Esophagus squamous epithelium (tissue), 5 donors: ENCODE measurements at regions not wholly inside any gene's neighbourhood (a gene's known extent, or its start where the extent isn't known, plus 50 kb on each side); places are given as distances from the start of the nearest gene placed in this dataset.

Experiments
- DNase-seq: peaks from one replicate; lab custom pipeline; 2025; lab: John Stamatoyannopoulos, UW
- H3K27ac ChIP-seq, 4 donors: fragments of 200-600 bp; sonication (generic); one replicate each; pipeline ENCODE4 v1.5.1; 2016 to 2019; ENCODE audit warnings: mild to moderate bottlenecking in 1 of 4
- H3K27me3 ChIP-seq, 4 donors: fragments of 200-600 bp; sonication (generic); 1 replicate in 3 of 4; 2 replicates in 1 of 4; pipeline versions ENCODE4 v1.5.1 to v1.6.0; 2017 to 2021; ENCODE audit warnings: antibody characterized with exemption in 1 of 4
- H3K36me3 ChIP-seq, 3 donors: fragments of 200-600 bp; sonication (generic); one replicate each; pipeline ENCODE4 v1.5.1; 2016 to 2019
- H3K4me1 ChIP-seq, 3 donors: fragments of 200-600 bp; sonication (generic); one replicate each; pipeline ENCODE4 v1.5.1; 2017 to 2019
- H3K4me3 ChIP-seq, 4 donors: fragments of 200-600 bp; sonication (generic); 1 replicate in 3 of 4; 2 replicates in 1 of 4; pipeline ENCODE4 v1.5.1; 2016 to 2019; ENCODE audit warnings: mild to moderate bottlenecking in 2 of 4, moderate library complexity in 1 of 4
- H3K9me3 ChIP-seq, 3 donors: fragments of 200-600 bp; sonication (generic); one replicate each; pipeline ENCODE4 v1.5.1; 2016 to 2019
- CTCF ChIP-seq, 6 experiments: fragments of 450-650 bp in 4 of 6; fragments of 200-600 bp in 2 of 6; sonication (generic) in 2 of 6; IDR thresholded peaks; one replicate each; pipeline ENCODE4 v1.5.1; 2016 to 2019; ENCODE audit warnings: antibody characterized with exemption in 6 of 6, mild to moderate bottlenecking in 4 of 6, moderate library complexity in 4 of 6
- POLR2A ChIP-seq, 4 donors: fragments of 450-650 bp; IDR thresholded peaks; one replicate each; pipeline ENCODE4 v1.6.1; 2017; ENCODE audit warnings: antibody characterized with exemption in 4 of 4, mild to moderate bottlenecking in 4 of 4, moderate library complexity in 3 of 4
- WGBS, 2 donors: methylation state at CpG; one replicate each; pipeline ENCODE4 v1.1.5; 2018; 5-methylcytosine and 5-hydroxymethylcytosine counted together
- intact Hi-C: fragments of 100-400 bp; cut with DNase I; formaldehyde crosslinking; loops from one replicate; pipeline ENCODE4 v1.15.0; 2022
- donor health status: DM: yes; HTN: yes; CAD: no.

- DNase-seq, result no peak
- no peaks in the 10 kb centered on the region for H3K4me1 ChIP-seq
- H3K9me3 ChIP-seq, result no peaks in the 10 kb centered on the region
- H3K36me3 ChIP-seq, result no peaks in the 10 kb centered on the region
- WGBS, 2 donors, result 35 to 45% methylated on average over 3 of the region's 3 CpGs
- no peak for TF ChIP-seq CTCF (IDR thresholded peaks at IDR 0.05)
- no peak for TF ChIP-seq POLR2A (IDR thresholded peaks at IDR 0.05)
- no peak overlapping the region for H3K4me3 ChIP-seq
- no peak overlapping the region for H3K27ac ChIP-seq
- intact Hi-C loops, result no loop called here
- H3K27me3 ChIP-seq, result no peaks in the 10 kb centered on the region
Measured at GRCh38 chr5:51181208-51181894, 201.9 kb upstream of the ISL1 start.

- Histone ChIP-seq H3K27me3 (no peaks in the 10 kb centered on the region), H3K4me1 (no peaks in the 10 kb centered on the region), H3K27ac (no peak overlapping the region), H3K4me3 (no peak overlapping the region), H3K9me3 (no peaks in the 10 kb centered on the region), H3K36me3 (no peaks in the 10 kb centered on the region)
- 65 to 74% methylated on average over 4 of the region's 4 CpGs for WGBS, 2 donors
- TF ChIP-seq CTCF (IDR thresholded peaks at IDR 0.05) (no peak), POLR2A (IDR thresholded peaks at IDR 0.05) (no peak)
- intact Hi-C loops, result no loop called here
- DNase-seq, result no peak
Measured at GRCh38 chr5:51185850-51186329, 197.4 kb upstream of the ISL1 start.

- TF ChIP-seq CTCF (IDR thresholded peaks at IDR 0.05) (no peak), POLR2A (IDR thresholded peaks at IDR 0.05) (no peak)
- Histone ChIP-seq H3K4me3 (no peak overlapping the region), H3K36me3 (no peaks in the 10 kb centered on the region), H3K9me3 (no peaks in the 10 kb centered on the region), H3K27ac (no peak overlapping the region), H3K27me3 (no peaks in the 10 kb centered on the region), H3K4me1 (no peaks in the 10 kb centered on the region)
- no peak for DNase-seq
- intact Hi-C loops, result no loop called here
- whole genome bisulfite sequencing, 2 donors, result 43 to 64% methylated on average over 5 of the region's 6 CpGs
Measured at GRCh38 chr5:51188001-51188591, 195.2 kb upstream of the ISL1 start.

- no peak for TF ChIP-seq POLR2A (IDR thresholded peaks at IDR 0.05)
- no peak for TF ChIP-seq CTCF (IDR thresholded peaks at IDR 0.05)
- no peaks in the 10 kb centered on the region for H3K27me3 ChIP-seq
- H3K36me3 ChIP-seq, result no peaks in the 10 kb centered on the region
- intact Hi-C loops, result no loop called here
- no peak overlapping the region for H3K27ac ChIP-seq
- H3K4me3 ChIP-seq, result no peak overlapping the region
- H3K9me3 ChIP-seq, result no peaks in the 10 kb centered on the region
- 5 to 9% methylated on average over 1 to 2 of the region's 2 CpGs for WGBS, 2 donors
- DNase-seq, result no peak
- no peaks in the 10 kb centered on the region for H3K4me1 ChIP-seq
Measured at GRCh38 chr5:51194671-51195070, 188.6 kb upstream of the ISL1 start.

- Histone ChIP-seq H3K4me3 (no peak overlapping the region), H3K9me3 (no peaks in the 10 kb centered on the region), H3K4me1 (no peaks in the 10 kb centered on the region), H3K27me3 (no peaks in the 10 kb centered on the region), H3K36me3 (no peaks in the 10 kb centered on the region), H3K27ac (no peak overlapping the region)
- no peak for TF ChIP-seq CTCF (IDR thresholded peaks at IDR 0.05)
- TF ChIP-seq POLR2A (IDR thresholded peaks at IDR 0.05), result no peak
- DNase-seq, result no peak
- intact Hi-C loops, result no loop called here
- 54 to 56% methylated on average over 6 of the region's 6 CpGs for WGBS, 2 donors
Measured at GRCh38 chr5:51201024-51201423, 182.2 kb upstream of the ISL1 start.
